ENCODE measurements at regions not wholly inside any gene's neighbourhood (a gene's known extent, or its start where the extent isn't known, plus 50 kb on each side); places are given as distances from the start of the nearest gene placed in this dataset.

GRCh38 chr2:163541943-163542342 is 193.9 kb downstream of the FIGN start:
- DNase-seq = no peak

- no peak for DNase-seq
Observed at GRCh38 chr2:163541495-163541894, 194.3 kb downstream of the FIGN start.

- no peak for DNase-seq
Observed at GRCh38 chr2:163528640-163529217, 207.1 kb downstream of the FIGN start.

- no peak for DNase-seq
Observed at GRCh38 chr2:163527381-163527780, 208.4 kb downstream of the FIGN start.

- no peak for DNase-seq
Observed at GRCh38 chr2:163518762-163519161, 217.0 kb downstream of the FIGN start.

GRCh38 chr2:163515836-163516235 is 220.0 kb downstream of the FIGN start:
- DNase-seq = no peak

GRCh38 chr2:163505281-163505680 is 230.5 kb downstream of the FIGN start:
- DNase-seq = no peak

GRCh38 chr2:163493359-163494298 is 242.2 kb downstream of the FIGN start:
- no peak for DNase-seq

- DNase-seq = no peak
Observed at GRCh38 chr2:163491850-163492249, 244.0 kb downstream of the FIGN start.

- DNase-seq = no peak
Observed at GRCh38 chr2:163490281-163490680, 245.5 kb downstream of the FIGN start.

- DNase-seq = no peak
Observed at GRCh38 chr2:163481515-163481914, 254.3 kb downstream of the FIGN start.

- DNase-seq = no peak
Observed at GRCh38 chr2:163479599-163479998, 256.2 kb downstream of the FIGN start.

- DNase-seq = no peak
Observed at GRCh38 chr2:163475815-163476214, 260.0 kb downstream of the FIGN start.

- no peak for DNase-seq
Observed at GRCh38 chr2:163474889-163475288, 260.9 kb downstream of the FIGN start.

GRCh38 chr2:163474319-163474744 is 261.5 kb downstream of the FIGN start:
- no peak for DNase-seq

GRCh38 chr2:163471947-163472346 is 263.9 kb downstream of the FIGN start:
- DNase-seq = no peak

GRCh38 chr2:163469561-163469962 is 266.2 kb downstream of the FIGN start:
- no peak for DNase-seq

- DNase-seq = no peak
Observed at GRCh38 chr2:163467251-163467630, 268.6 kb downstream of the FIGN start.

- DNase-seq = no peak
Observed at GRCh38 chr2:163466331-163467250, 269.2 kb downstream of the FIGN start.

GRCh38 chr2:163465440-163465839 is 270.4 kb downstream of the FIGN start:
- DNase-seq = no peak

- DNase-seq = no peak
Observed at GRCh38 chr2:163463411-163463810, 272.4 kb downstream of the FIGN start.

- DNase-seq = no peak
Observed at GRCh38 chr2:163462993-163463392, 272.8 kb downstream of the FIGN start.

- no peak for DNase-seq
Observed at GRCh38 chr2:163459986-163460385, 275.8 kb downstream of the FIGN start.
